C4-2B (cell line): ENCODE measurements at regions not wholly inside any gene's neighbourhood (a gene's known extent, or its start where the extent isn't known, plus 50 kb on each side); places are given as distances from the start of the nearest gene placed in this dataset.

Source experiments
- CTCF ChIP-seq: fragments of 450-650 bp; conservative IDR thresholded peaks from 2 replicates; pipeline ENCODE4 v1.5.1; 2017; ENCODE audit warnings: mild to moderate bottlenecking
- ZFX ChIP-seq: fragments of 450-650 bp; IDR thresholded peaks from 2 replicates; pipeline ENCODE4 v1.6.1; 2017

GRCh38 chr3:148089171-148089570 lies 608.5 kb upstream of the AGTR1 start:
- TF ChIP-seq CTCF: no peak
- no peak for TF ChIP-seq ZFX
